ENCODE measurements at regions not wholly inside any gene's neighbourhood (a gene's known extent, or its start where the extent isn't known, plus 50 kb on each side); places are given as distances from the start of the nearest gene placed in this dataset.
A peak's percentile ranks its signal among the peaks of the same experiment; 100 is the strongest.

DNA sequence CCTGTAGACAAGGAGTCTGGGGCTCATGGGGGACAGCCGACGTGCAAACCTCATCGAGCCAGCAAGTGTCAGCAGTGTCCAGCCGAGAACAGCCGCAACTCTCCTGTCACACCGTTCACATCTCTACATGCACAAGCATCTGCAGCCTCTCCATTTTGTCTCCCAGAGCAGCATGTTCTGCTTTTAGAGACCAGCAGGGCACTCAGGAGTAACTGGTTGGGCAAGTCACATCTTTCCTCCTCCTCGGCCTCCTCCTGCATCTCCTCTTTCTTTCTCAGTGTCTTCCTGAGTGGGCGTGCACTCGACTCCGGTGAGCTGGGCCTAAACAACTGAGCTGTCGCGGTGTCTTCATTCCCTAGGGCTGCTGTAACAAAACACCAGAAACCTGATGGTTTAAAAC is 249.9 kb downstream of the SH3BP4 start:
- Histone ChIP-seq H2AFZ (ENCODE audit: low read length) (0 out of 2 replicates have a peak overlapping the region, but pooled peaks have one; percentile 8), H3K79me2 (ENCODE audit: control insufficient read depth in 1 of 2, insufficient read depth in 2 of 2, low read length in 2 of 2) (no peaks in the 10 kb centered on the region), H3K27me3 (replicated peaks in 1 of 4; ENCODE audit: control insufficient read depth in 3 of 4, extremely low read depth in 1 of 4, insufficient read depth in 3 of 4, low read length in 3 of 4) (no peaks in the 10 kb centered on the region), H2BK15ac (ENCODE audit: low read length) (no peak overlapping the region), H2BK12ac (ENCODE audit: low read depth, low read length) (no peak overlapping the region), H3K4me3 (ENCODE audit: extremely low read depth in 1 of 4, insufficient read depth in 2 of 4, low read depth in 3 of 4, low read length in 4 of 4) (no peak overlapping the region), H3K18ac (ENCODE audit: extremely low read depth, low read length) (no peak overlapping the region), H3K4me1 (replicated peaks in 1 of 4; ENCODE audit: control insufficient read depth in 3 of 4, insufficient read depth in 4 of 4, low read length in 3 of 4) (peaks cover 0 to 4% (median 1%) of the 10 kb centered on the region in 4 experiments; a peak in 2 of 7 replicates), H3K4ac (replicated peaks; ENCODE audit: insufficient read length, low read depth, low read length) (no peak overlapping the region), H3K56ac (replicated peaks; ENCODE audit: insufficient read length, low read depth, low read length) (no peak overlapping the region), H3K14ac (ENCODE audit: insufficient read length) (no peak overlapping the region), H3K79me1 (ENCODE audit: low read depth, low read length) (no peaks in the 10 kb centered on the region), H3K36me3 (ENCODE audit: control insufficient read depth in 2 of 4, insufficient read depth in 4 of 4, low read length in 3 of 4) (no peaks in the 10 kb centered on the region), H4K8ac (ENCODE audit: extremely low read depth, insufficient read depth, low read length) (no peak overlapping the region), H4K5ac (ENCODE audit: insufficient read length, low read depth, low read length) (no peak overlapping the region), H2BK20ac (ENCODE audit: low read length) (no peak overlapping the region), H4K20me1 (replicated peaks in 1 of 2; ENCODE audit: control insufficient read depth in 1 of 2, insufficient read depth in 2 of 2, low read length in 2 of 2) (no peaks in the 10 kb centered on the region), H3K23me2 (ENCODE audit: low read depth, low read length) (no peaks in the 10 kb centered on the region), H4K91ac (replicated peaks; ENCODE audit: insufficient read length, low read length) (no peak overlapping the region), H3K23ac (ENCODE audit: insufficient read length) (no peak overlapping the region), H3K4me2 (ENCODE audit: insufficient read depth in 1 of 2, low read depth in 2 of 2, low read length in 2 of 2) (no peak overlapping the region), H2BK5ac (ENCODE audit: low read depth, low read length) (no peak overlapping the region), H2AK5ac (ENCODE audit: low read depth, low read length) (no peak overlapping the region), H2BK120ac (replicated peaks; ENCODE audit: low read depth, low read length) (no peak overlapping the region), H3K27ac (ENCODE audit: low read depth, low read length) (no peak overlapping the region), H3K9ac (replicated peaks in 1 of 4; ENCODE audit: extremely low read depth in 1 of 4, low read depth in 3 of 4, low read length in 3 of 4) (no peak overlapping the region), H3K9me3 (ENCODE audit: insufficient read depth in 2 of 2, low read depth in 1 of 2, low read length in 1 of 2) (no peaks in the 10 kb centered on the region)
- DNase-seq (ENCODE audit: low read depth in 1 of 2, low spot score in 2 of 2) (no peak), FAIRE-seq (no peak)
- 93% methylated on average over 12 of the region's 12 CpGs; no CpG with 5 or more reads in 1 of the 2 experiments for WGBS, 2 experiments (ENCODE audit: extremely low coverage in 1 of 2, insufficient coverage in 1 of 2, insufficient read length in 1 of 2, insufficient replicate concordance in 2 of 2, low coverage in 1 of 2, low lambda C conversion rate in 2 of 2, missing lambda C conversion rate in 1 of 2)
- POLR2A ChIA-PET (ENCODE audit: partially characterized antibody) = no interaction called here
- CTCF ChIA-PET (ENCODE audit: partially characterized antibody) = interaction anchor here (1.0 to 1.4 kb wide), 3 partner anchors 48 to 394 kb away, joined by 3 to 4 read pairs (median 3); no protein-coding TSS in a partner anchor
- TF ChIP-seq TEAD4 (IDR thresholded peaks at IDR 0.05; ENCODE audit: low read depth, low read length) (no peak), KDM1A (IDR thresholded peaks at IDR 0.05; ENCODE audit: borderline replicate concordance, low read length) (no peak), SP1 (IDR thresholded peaks at IDR 0.05; ENCODE audit: low read depth, low read length) (no peak), YY1 (IDR thresholded peaks at IDR 0.05; ENCODE audit: low read depth, low read length) (no peak), SP2 (IDR thresholded peaks at IDR 0.05; ENCODE audit: low read length) (no peak), RFX5 (IDR thresholded peaks at IDR 0.05; ENCODE audit: borderline replicate concordance, low read depth, low read length) (no peak), FOSL1 (IDR thresholded peaks at IDR 0.05; ENCODE audit: insufficient read depth, low read depth, low read length) (no peak), ZNF274 (IDR thresholded peaks at IDR 0.05; ENCODE audit: borderline replicate concordance, extremely low read depth, low read length) (no peak), TBP (IDR thresholded peaks at IDR 0.05; ENCODE audit: low read depth, low read length) (no peak), TAF7 (optimal IDR thresholded peaks at IDR 0.05; ENCODE audit: borderline replicate concordance, low read depth, low read length) (no peak), RXRA (IDR thresholded peaks at IDR 0.05; ENCODE audit: insufficient read depth, low read depth, low read length) (no peak), KDM4A (IDR thresholded peaks at IDR 0.05; ENCODE audit: low read depth, low read length, severe bottlenecking) (no peak)
- TF ChIP-seq, protein P1, sequence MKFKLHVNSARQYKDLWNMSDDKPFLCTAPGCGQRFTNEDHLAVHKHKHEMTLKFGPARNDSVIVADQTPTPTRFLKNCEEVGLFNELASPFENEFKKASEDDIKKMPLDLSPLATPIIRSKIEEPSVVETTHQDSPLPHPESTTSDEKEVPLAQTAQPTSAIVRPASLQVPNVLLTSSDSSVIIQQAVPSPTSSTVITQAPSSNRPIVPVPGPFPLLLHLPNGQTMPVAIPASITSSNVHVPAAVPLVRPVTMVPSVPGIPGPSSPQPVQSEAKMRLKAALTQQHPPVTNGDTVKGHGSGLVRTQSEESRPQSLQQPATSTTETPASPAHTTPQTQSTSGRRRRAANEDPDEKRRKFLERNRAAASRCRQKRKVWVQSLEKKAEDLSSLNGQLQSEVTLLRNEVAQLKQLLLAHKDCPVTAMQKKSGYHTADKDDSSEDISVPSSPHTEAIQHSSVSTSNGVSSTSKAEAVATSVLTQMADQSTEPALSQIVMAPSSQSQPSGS (IDR thresholded peaks at IDR 0.05; ENCODE audit: low read length) = no peak
- TF ChIP-seq, protein P2, sequence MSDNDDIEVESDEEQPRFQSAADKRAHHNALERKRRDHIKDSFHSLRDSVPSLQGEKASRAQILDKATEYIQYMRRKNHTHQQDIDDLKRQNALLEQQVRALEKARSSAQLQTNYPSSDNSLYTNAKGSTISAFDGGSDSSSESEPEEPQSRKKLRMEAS (IDR thresholded peaks at IDR 0.05) = no peak
